T-helper 9 cell (primary cell): ENCODE measurements at regions not wholly inside any gene's neighbourhood (a gene's known extent, or its start where the extent isn't known, plus 50 kb on each side); places are given as distances from the start of the nearest gene placed in this dataset.
"Not testable (repeated sequence)": the region's sequence is repeated elsewhere in the genome, so short reads cannot be mapped to it uniquely, and the experiment has no call there.

ENCODE experiments used
- DNase-seq: peaks from one replicate; pipeline ENCODE4 v3.0.0-alpha.2; 2020

GRCh38 chr16:55044201-55044975 is 113.7 kb downstream of the IRX5 start:
- no peak for DNase-seq

- no peak for DNase-seq
Observed at GRCh38 chr16:55045329-55045728, 114.7 kb downstream of the IRX5 start.

- DNase-seq: no peak
Observed at GRCh38 chr16:55045756-55046460, 115.2 kb downstream of the IRX5 start.

GRCh38 chr16:55046513-55046912 is 115.8 kb downstream of the IRX5 start:
- no peak for DNase-seq

GRCh38 chr16:55046916-55047315 is 116.3 kb downstream of the IRX5 start:
- no peak for DNase-seq

- no peak for DNase-seq
Observed at GRCh38 chr16:55047331-55047730, 116.7 kb downstream of the IRX5 start.

GRCh38 chr16:55047903-55048497 is 117.3 kb downstream of the IRX5 start:
- DNase-seq: no peak

- DNase-seq: no peak
Observed at GRCh38 chr16:55048745-55049144, 118.1 kb downstream of the IRX5 start.

GRCh38 chr16:55051571-55052347 is 121.1 kb downstream of the IRX5 start:
- no peak for DNase-seq

- no peak for DNase-seq
Observed at GRCh38 chr16:55052348-55052734, 121.7 kb downstream of the IRX5 start.

GRCh38 chr16:55052741-55053415 is 122.2 kb downstream of the IRX5 start:
- no peak for DNase-seq

GRCh38 chr16:55055262-55055661 is 124.6 kb downstream of the IRX5 start:
- DNase-seq: no peak

GRCh38 chr16:55056585-55057401 is 126.1 kb downstream of the IRX5 start:
- DNase-seq: no peak

- no peak for DNase-seq
Observed at GRCh38 chr16:55057866-55058265, 127.2 kb downstream of the IRX5 start.

GRCh38 chr16:55058576-55058975 is 127.9 kb downstream of the IRX5 start:
- no peak for DNase-seq

- DNase-seq: no peak
Observed at GRCh38 chr16:55059146-55059545, 128.5 kb downstream of the IRX5 start.

- DNase-seq: no peak
Observed at GRCh38 chr16:55061126-55061525, 130.5 kb downstream of the IRX5 start.

- no peak for DNase-seq
Observed at GRCh38 chr16:55062442-55062841, 131.8 kb downstream of the IRX5 start.

- no peak for DNase-seq
Observed at GRCh38 chr16:55072976-55073375, 142.3 kb downstream of the IRX5 start.

- DNase-seq: no peak
Observed at GRCh38 chr16:55073830-55074229, 143.2 kb downstream of the IRX5 start.

- DNase-seq: not testable (repeated sequence)
Observed at GRCh38 chr16:55075208-55075607, 144.5 kb downstream of the IRX5 start.

GRCh38 chr16:55076053-55076452 is 145.4 kb downstream of the IRX5 start:
- DNase-seq: no peak
